Caki2 (cell line): ENCODE measurements at regions not wholly inside any gene's neighbourhood (a gene's known extent, or its start where the extent isn't known, plus 50 kb on each side); places are given as distances from the start of the nearest gene placed in this dataset.
"Not testable (repeated sequence)": the region's sequence is repeated elsewhere in the genome, so short reads cannot be mapped to it uniquely, and the experiment has no call there.

ENCODE experiments used
- DNase-seq: peaks from one replicate; pipeline ENCODE4 v3.0.0-alpha.2; 2015; ENCODE audit warnings: low read depth
- in situ Hi-C: cut with HindIII; loops from 2 replicates; pipeline ENCODE4 v1.10.0; 2016; ENCODE audit warnings: low sequenced_read_pairs, low pct_unique_long_range_greater_than_20kb, mixed read lengths

GRCh38 chr22:47884775-47885174 is 1122.3 kb downstream of the TBC1D22A start:
- DNase-seq: no peak
- in situ Hi-C loops: no loop called here

GRCh38 chr22:47884200-47884599 is 1121.8 kb downstream of the TBC1D22A start:
- in situ Hi-C loops: no loop called here
- DNase-seq: peak; percentile 29

GRCh38 chr22:47883757-47884156 is 1121.3 kb downstream of the TBC1D22A start:
- no peak for DNase-seq
- in situ Hi-C loops: no loop called here

- in situ Hi-C loops: no loop called here
- no peak for DNase-seq
These were observed 1116.9 kb downstream of the TBC1D22A start for GRCh38 chr22:47879346-47879745.

GRCh38 chr22:47878460-47878859 is 1116.0 kb downstream of the TBC1D22A start:
- in situ Hi-C loops: no loop called here
- DNase-seq: no peak

- in situ Hi-C loops: no loop called here
- peak; percentile 13 for DNase-seq
These were observed 1110.5 kb downstream of the TBC1D22A start for GRCh38 chr22:47872761-47873535.

- in situ Hi-C loops: no loop called here
- DNase-seq: no peak
These were observed 1103.2 kb downstream of the TBC1D22A start for GRCh38 chr22:47865626-47866025.

GRCh38 chr22:47862394-47862793 is 1099.9 kb downstream of the TBC1D22A start:
- in situ Hi-C loops: no loop called here
- DNase-seq: no peak

- in situ Hi-C loops, DNase-seq: not testable (repeated sequence)
These were observed 1098.5 kb downstream of the TBC1D22A start for GRCh38 chr22:47860907-47861306.

- DNase-seq: no peak
- in situ Hi-C loops: no loop called here
These were observed 1097.6 kb downstream of the TBC1D22A start for GRCh38 chr22:47859881-47860525.

- DNase-seq: no peak
- in situ Hi-C loops: no loop called here
These were observed 1096.4 kb downstream of the TBC1D22A start for GRCh38 chr22:47858773-47859306.

- DNase-seq: no peak
- in situ Hi-C loops: no loop called here
These were observed 1092.2 kb downstream of the TBC1D22A start for GRCh38 chr22:47854680-47855079.

GRCh38 chr22:47854251-47854650 is 1091.8 kb downstream of the TBC1D22A start:
- DNase-seq: no peak
- in situ Hi-C loops: no loop called here

- no peak for DNase-seq
- in situ Hi-C loops: no loop called here
These were observed 1091.3 kb downstream of the TBC1D22A start for GRCh38 chr22:47853750-47854149.

- DNase-seq: no peak
- in situ Hi-C loops: no loop called here
These were observed 1089.1 kb downstream of the TBC1D22A start for GRCh38 chr22:47851586-47851985.

GRCh38 chr22:47850644-47851151 is 1088.2 kb downstream of the TBC1D22A start:
- no peak for DNase-seq
- in situ Hi-C loops: no loop called here

GRCh38 chr22:47849576-47849975 is 1087.1 kb downstream of the TBC1D22A start:
- in situ Hi-C loops: no loop called here
- no peak for DNase-seq

- DNase-seq: no peak
- in situ Hi-C loops: no loop called here
These were observed 1085.9 kb downstream of the TBC1D22A start for GRCh38 chr22:47848184-47848920.
